ENCODE measurements at regions not wholly inside any gene's neighbourhood (a gene's known extent, or its start where the extent isn't known, plus 50 kb on each side); places are given as distances from the start of the nearest gene placed in this dataset.

GRCh38 chr15:53251523-53251922 is 461.4 kb upstream of the ONECUT1 start:
- no peak for DNase-seq
- Histone ChIP-seq H3K9ac (ENCODE audit: low read length) (no peak overlapping the region), H2AFZ (ENCODE audit: insufficient read depth, low read depth, low read length, poor library complexity, severe bottlenecking) (no peak overlapping the region), H3K79me2 (ENCODE audit: control insufficient read depth, insufficient read depth, low read length) (no peaks in the 10 kb centered on the region), H3K4me3 (ENCODE audit: control extremely low read depth in 1 of 5, extremely low read depth in 1 of 5, insufficient read depth in 1 of 5, low read depth in 2 of 5, low read length in 4 of 5) (no peak overlapping the region), H3K9me3 (ENCODE audit: control extremely low read depth in 1 of 3, control insufficient read depth in 2 of 3, insufficient read depth in 1 of 3, low read length in 2 of 3) (peaks cover 0 to 3% (median 0%) of the 10 kb centered on the region in 3 donors), H3K27me3 (replicated peaks in 1 of 4; ENCODE audit: control extremely low read depth in 1 of 4, control insufficient read depth in 3 of 4, insufficient read depth in 4 of 4, low read length in 3 of 4) (no peaks in the 10 kb centered on the region), H3K4me2 (replicated peaks; ENCODE audit: low read depth, low read length, poor library complexity, severe bottlenecking) (no peak overlapping the region), H3K4me1 (ENCODE audit: control insufficient read depth in 2 of 2, insufficient read depth in 2 of 2, low read length in 2 of 2) (no peaks in the 10 kb centered on the region), H3K36me3 (replicated peaks in 1 of 2; ENCODE audit: control extremely low read depth in 1 of 2, control insufficient read depth in 1 of 2, extremely low read depth in 1 of 2, insufficient read depth in 2 of 2, low read length in 1 of 2) (no peaks in the 10 kb centered on the region), H3K27ac (ENCODE audit: low read length in 2 of 2) (no peak overlapping the region), H4K20me1 (ENCODE audit: control insufficient read depth, insufficient read depth, low read length, poor library complexity, severe bottlenecking) (no peaks in the 10 kb centered on the region)
- ATAC-seq (ENCODE audit: low read depth) = no peak
- 83% methylated on average over 1 of the region's 2 CpGs for WGBS (ENCODE audit: insufficient coverage)
- H3K4me3 Mint-ChIP-seq = no peak overlapping the region
- intact Hi-C loops (cut with micrococcal nuclease) = no loop called here
- TF ChIP-seq EZH2 (IDR thresholded peaks at IDR 0.05; ENCODE audit: borderline replicate concordance, insufficient read depth, low read depth, low read length, poor library complexity, severe bottlenecking) (no peak), CTCF (IDR thresholded peaks at IDR 0.05) (no peak)
- ChIA-PET CTCF (no interaction called here), POLR2A (no interaction called here)
- no peaks in the 10 kb centered on the region for H3K27me3 Mint-ChIP-seq
- no peaks in the 10 kb centered on the region for H3K9me3 Mint-ChIP-seq (ENCODE audit: insufficient read depth)
- H3K4me1 Mint-ChIP-seq = no peaks in the 10 kb centered on the region
- H3K27ac Mint-ChIP-seq = no peak overlapping the region

DNA sequence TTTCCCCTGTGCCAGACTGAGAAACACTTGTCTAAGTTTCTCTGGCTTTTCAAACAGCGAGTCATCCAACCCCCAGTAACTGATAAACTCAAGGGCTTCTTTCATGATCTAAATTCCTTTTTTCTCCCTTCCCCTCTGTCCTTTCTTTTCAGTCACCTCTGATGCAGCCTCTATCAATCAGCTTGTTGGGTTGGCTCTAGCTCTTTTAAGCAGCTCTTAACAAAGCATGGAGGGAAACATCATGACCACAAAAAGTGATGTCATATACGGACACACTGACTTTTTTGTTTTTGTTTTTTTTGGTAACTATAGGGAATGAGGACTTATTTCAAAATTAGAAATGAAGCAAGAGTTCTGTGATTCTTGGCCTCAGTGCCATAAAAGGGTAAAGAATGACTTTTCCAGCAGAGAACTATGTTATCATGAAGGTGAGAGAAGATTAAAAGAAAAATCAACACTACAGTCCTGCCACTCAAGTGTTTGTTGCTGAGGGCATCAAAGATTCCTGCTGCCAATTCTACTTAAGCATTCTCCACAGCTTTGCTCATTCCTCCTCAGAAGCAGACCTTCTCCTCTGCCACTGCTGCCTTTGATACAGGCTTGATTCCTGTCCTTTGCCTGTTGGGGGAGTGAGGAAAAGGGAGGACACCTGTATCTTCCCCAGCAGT is 457.0 kb upstream of the ONECUT1 start:
- Mint-ChIP-seq H3K27ac (no peak overlapping the region), H3K4me3 (no peak overlapping the region), H3K9me3 (ENCODE audit: insufficient read depth) (no peaks in the 10 kb centered on the region), H3K27me3 (no peaks in the 10 kb centered on the region), H3K4me1 (no peaks in the 10 kb centered on the region)
- Histone ChIP-seq H3K4me3 (ENCODE audit: control extremely low read depth in 1 of 5, extremely low read depth in 1 of 5, insufficient read depth in 1 of 5, low read depth in 2 of 5, low read length in 4 of 5) (no peak overlapping the region), H3K9ac (ENCODE audit: low read length) (no peak overlapping the region), H3K36me3 (replicated peaks in 1 of 2; ENCODE audit: control extremely low read depth in 1 of 2, control insufficient read depth in 1 of 2, extremely low read depth in 1 of 2, insufficient read depth in 2 of 2, low read length in 1 of 2) (no peaks in the 10 kb centered on the region), H2AFZ (ENCODE audit: insufficient read depth, low read depth, low read length, poor library complexity, severe bottlenecking) (no peak overlapping the region), H3K4me1 (ENCODE audit: control insufficient read depth in 2 of 2, insufficient read depth in 2 of 2, low read length in 2 of 2) (no peaks in the 10 kb centered on the region), H4K20me1 (ENCODE audit: control insufficient read depth, insufficient read depth, low read length, poor library complexity, severe bottlenecking) (no peaks in the 10 kb centered on the region), H3K9me3 (ENCODE audit: control extremely low read depth in 1 of 3, control insufficient read depth in 2 of 3, insufficient read depth in 1 of 3, low read length in 2 of 3) (peaks cover 0 to 3% (median 2%) of the 10 kb centered on the region in 3 donors), H3K79me2 (ENCODE audit: control insufficient read depth, insufficient read depth, low read length) (no peaks in the 10 kb centered on the region), H3K27ac (ENCODE audit: low read length in 2 of 2) (no peak overlapping the region), H3K4me2 (replicated peaks; ENCODE audit: low read depth, low read length, poor library complexity, severe bottlenecking) (no peak overlapping the region), H3K27me3 (replicated peaks in 1 of 4; ENCODE audit: control extremely low read depth in 1 of 4, control insufficient read depth in 3 of 4, insufficient read depth in 4 of 4, low read length in 3 of 4) (no peaks in the 10 kb centered on the region)
- ATAC-seq (ENCODE audit: low read depth) (no peak), DNase-seq (no peak)
- CTCF ChIA-PET = no interaction called here
- POLR2A ChIA-PET = no interaction called here
- intact Hi-C loops (cut with micrococcal nuclease) = no loop called here
- TF ChIP-seq CTCF (IDR thresholded peaks at IDR 0.05) = no peak
- TF ChIP-seq EZH2 (IDR thresholded peaks at IDR 0.05; ENCODE audit: borderline replicate concordance, insufficient read depth, low read depth, low read length, poor library complexity, severe bottlenecking) = no peak
- 67% methylated on average over 1 of the region's 2 CpGs for WGBS (ENCODE audit: insufficient coverage)

Measured in B cell (primary cell).